Choroid plexus epithelial cell (primary cell): ENCODE measurements at regions not wholly inside any gene's neighbourhood (a gene's known extent, or its start where the extent isn't known, plus 50 kb on each side); places are given as distances from the start of the nearest gene placed in this dataset.
"Not testable (repeated sequence)": the region's sequence is repeated elsewhere in the genome, so short reads cannot be mapped to it uniquely, and the experiment has no call there.

ENCODE experiments used
- DNase-seq: peaks from one replicate; pipeline ENCODE4 v3.0.0-alpha.2; 2010; ENCODE audit warnings: low read depth
- H3K4me3 ChIP-seq: 2 replicates; pipeline ENCODE4 v1.5.1; 2011; ENCODE audit warnings: low read depth, mild to moderate bottlenecking, control low read depth, low read length, moderate library complexity
- TF ChIP-seq, protein P1 (sequence below): conservative IDR thresholded peaks from 2 replicates; pipeline ENCODE4 v1.5.1; 2011; ENCODE audit warnings: low read depth, mild to moderate bottlenecking, control low read depth, inconsistent platforms, low read length, moderate library complexity

DNA sequence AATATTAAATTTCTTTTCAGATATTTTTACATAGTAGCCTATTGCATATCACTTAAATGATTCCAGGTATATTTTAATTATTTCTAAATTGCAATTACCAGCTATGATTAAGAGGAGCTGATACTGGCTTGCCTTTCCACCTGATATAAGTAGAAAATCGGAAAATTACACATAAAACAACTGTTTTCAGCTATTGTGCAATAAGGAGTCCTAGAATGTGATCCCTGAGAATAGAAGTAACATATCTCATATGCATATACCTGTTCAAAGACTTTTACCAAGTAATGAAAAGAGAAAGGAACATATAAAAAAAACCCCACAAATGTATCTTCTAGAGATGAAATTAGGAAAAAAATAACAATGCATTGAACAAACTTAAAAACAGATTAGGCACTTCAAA, 1354.6 kb upstream of the PCDH9 start:
- no peak for DNase-seq
- TF ChIP-seq, protein P1, sequence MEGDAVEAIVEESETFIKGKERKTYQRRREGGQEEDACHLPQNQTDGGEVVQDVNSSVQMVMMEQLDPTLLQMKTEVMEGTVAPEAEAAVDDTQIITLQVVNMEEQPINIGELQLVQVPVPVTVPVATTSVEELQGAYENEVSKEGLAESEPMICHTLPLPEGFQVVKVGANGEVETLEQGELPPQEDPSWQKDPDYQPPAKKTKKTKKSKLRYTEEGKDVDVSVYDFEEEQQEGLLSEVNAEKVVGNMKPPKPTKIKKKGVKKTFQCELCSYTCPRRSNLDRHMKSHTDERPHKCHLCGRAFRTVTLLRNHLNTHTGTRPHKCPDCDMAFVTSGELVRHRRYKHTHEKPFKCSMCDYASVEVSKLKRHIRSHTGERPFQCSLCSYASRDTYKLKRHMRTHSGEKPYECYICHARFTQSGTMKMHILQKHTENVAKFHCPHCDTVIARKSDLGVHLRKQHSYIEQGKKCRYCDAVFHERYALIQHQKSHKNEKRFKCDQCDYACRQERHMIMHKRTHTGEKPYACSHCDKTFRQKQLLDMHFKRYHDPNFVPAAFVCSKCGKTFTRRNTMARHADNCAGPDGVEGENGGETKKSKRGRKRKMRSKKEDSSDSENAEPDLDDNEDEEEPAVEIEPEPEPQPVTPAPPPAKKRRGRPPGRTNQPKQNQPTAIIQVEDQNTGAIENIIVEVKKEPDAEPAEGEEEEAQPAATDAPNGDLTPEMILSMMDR, result no peak
- no peak overlapping the region for H3K4me3 ChIP-seq

DNA sequence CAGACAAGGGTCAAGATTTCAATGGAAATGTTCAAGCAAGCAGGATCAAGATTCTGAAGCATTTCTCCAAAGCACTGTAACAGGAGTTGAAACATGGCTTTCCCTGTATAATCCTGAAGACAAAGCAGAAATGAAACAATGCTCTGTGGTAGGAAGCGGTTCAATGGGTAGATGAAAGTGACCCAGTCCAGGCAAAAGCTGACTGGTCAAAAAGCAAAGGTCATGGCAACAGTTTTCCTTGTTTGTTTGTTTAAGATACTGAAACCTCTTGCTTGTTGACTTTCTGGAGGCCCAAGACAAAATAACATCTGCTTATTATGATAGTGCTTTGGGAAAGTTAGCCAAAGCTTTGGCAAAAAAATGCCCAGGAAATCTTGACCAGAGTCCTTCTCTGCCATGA, 1343.9 kb upstream of the PCDH9 start:
- DNase-seq, result no peak
- no peak overlapping the region for H3K4me3 ChIP-seq
- TF ChIP-seq, protein P1, result no peak

DNA sequence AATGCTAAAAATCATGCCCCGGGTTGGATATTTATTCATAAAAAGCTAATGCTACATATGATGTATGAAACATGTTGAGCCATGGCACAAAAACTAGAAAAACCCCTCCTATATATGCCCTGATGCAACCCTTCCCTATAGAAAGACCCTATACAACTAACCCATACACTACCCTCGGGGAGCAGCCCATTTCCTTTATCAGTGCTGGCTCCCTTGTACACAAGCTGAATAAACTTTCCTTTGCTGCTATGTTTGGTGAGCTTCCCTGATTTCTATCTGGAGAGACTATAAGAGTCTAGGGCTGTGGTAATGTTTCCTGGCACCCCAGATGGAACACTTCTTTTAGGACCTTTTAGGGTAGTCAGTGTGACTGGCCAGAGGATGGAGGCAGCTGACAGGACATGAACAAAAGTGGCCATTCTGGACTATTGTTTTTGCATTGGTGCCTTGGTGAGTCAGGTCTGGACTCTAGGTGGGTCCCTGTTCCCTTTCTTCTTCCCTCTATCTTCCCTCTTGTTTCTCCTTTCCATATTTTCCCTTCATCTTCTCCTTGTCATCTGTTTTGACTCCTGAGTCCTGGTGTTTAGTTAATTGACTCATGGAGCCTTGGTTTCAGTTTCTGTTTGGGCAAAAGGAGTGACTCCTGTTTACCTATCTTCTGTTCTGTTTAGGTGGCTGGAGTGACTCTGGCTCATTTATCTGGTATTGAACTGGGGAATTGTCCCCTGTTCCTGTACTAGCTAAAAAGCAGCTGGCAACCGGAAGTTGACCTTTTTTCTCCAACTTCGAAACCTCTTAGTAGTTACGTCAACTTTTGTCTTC, 1321.8 kb upstream of the PCDH9 start:
- DNase-seq, result no peak
- TF ChIP-seq, protein P1, result no peak
- no peak overlapping the region for H3K4me3 ChIP-seq

DNA sequence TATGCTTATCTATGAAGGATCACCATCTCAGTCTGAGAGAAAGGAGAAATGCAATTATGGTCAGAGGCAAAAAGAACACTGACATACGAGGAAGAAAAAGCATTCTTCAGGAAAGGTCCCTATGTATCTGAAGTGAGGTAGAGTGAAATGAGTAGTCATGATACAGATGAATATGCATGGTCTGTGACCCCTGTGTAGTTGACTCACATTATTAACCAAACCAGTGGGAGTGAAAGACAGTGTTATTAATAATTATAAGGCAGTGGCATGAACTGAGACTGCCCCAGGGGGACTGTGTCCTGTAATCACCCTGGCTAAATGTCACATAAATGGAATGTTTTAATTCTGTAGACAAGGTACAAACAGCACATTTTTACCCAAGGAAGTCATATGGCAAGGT, 1320.2 kb upstream of the PCDH9 start:
- DNase-seq, result no peak
- H3K4me3 ChIP-seq, result no peak overlapping the region
- TF ChIP-seq, protein P1, result no peak

DNA sequence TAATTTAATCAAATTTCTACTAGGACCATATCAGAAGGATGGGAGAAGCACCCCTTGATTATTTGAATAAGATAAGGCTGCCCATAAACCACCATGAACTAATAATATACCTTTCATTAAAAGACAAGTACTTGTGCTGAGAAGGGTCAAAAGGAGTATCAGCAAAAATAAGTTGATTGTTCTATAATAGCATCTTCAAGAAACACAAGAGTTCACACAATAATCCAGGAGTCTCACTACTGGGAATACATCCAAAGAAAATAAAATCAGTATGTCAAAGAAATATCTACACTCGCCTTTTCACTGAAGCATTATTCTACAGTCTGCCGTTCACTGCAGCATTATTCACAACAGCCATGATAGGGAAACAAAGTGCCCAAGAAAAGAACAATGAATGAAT, 1310.1 kb upstream of the PCDH9 start:
- no peak overlapping the region for H3K4me3 ChIP-seq
- DNase-seq, result no peak
- TF ChIP-seq, protein P1, result no peak

DNA sequence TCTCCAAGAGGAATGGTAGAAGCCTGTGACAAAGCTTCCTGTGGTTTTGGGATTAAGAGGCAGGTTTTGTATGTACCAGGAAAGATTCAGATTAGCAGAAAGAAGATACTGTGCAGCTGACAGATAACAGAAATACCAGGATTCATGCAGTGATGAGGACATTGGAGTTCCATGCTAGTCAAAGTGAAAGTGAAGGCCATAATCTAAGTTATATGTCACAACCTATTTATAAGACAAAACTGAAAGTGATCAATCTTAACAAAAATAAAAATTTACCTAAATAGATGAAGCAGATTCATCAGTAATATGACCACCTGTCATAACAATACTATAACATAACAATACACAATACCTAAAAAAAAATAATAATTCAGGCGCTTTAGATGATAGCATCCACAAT, 1305.2 kb upstream of the PCDH9 start:
- no peak overlapping the region for H3K4me3 ChIP-seq
- TF ChIP-seq, protein P1, result no peak
- no peak for DNase-seq

DNA sequence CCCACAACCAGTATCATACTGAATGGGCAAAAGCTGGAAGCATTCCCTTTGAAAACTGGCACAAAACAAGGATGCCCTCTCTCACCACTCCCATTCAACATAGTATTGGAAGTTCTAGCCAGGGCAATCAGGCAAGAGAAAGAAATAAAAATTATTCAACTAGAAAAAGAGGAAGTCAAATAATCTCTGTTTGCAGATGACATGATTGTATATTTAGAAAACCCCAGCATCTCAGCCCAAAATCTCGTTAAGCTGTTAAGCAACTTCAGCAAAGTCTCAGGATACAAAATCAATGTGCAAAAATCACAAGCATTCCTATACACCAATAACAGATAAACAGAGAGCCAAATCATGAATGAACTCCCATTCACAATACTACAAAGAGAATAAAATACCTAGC, 1297.0 kb upstream of the PCDH9 start:
- H3K4me3 ChIP-seq, DNase-seq: not testable (repeated sequence)
